ENCODE measurements at regions not wholly inside any gene's neighbourhood (a gene's known extent, or its start where the extent isn't known, plus 50 kb on each side); places are given as distances from the start of the nearest gene placed in this dataset.
"Not testable (repeated sequence)": the region's sequence is repeated elsewhere in the genome, so short reads cannot be mapped to it uniquely, and the experiment has no call there.

- DNase-seq: peak; percentile 80
Measured at GRCh38 chr9:28956116-28956880, 1383.0 kb upstream of the C9orf72 start.

DNA sequence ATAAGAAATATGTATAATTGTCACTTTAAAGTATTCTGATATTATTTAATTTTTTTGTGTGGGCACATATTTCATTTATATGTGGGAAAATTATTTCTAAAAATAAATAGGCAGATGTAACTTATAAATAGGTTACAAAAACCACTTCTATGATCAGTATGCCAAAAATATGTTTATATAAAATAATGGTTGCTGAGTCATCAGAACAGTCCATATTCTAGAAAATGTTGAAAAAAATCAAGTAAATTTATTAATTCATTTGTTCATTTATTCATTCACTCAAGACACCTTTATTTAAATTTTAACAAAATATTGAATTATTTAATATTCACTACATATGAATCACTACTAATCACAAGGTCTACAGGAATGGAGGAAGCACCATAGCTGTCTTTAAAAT is 1387.3 kb upstream of the C9orf72 start:
- DNase-seq: no peak

DNA sequence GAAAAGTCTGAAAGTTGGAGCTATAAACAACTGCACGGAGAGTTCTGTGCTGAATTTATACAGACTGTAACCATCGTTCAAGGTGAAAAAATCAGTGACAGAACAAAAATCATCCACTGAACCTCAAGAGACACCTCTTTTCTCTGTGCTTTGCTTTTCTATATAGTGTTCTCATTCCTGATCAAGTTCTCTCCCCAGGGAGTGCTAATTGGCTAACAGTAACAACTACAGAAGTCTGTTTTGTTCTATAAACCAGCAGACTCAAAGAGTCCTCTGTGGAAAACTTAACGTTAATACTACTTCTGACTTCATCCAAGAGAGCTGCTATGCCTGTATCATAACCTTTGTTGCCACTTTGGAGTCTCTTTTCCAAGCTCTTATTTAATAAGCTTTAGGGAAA is 1388.3 kb upstream of the C9orf72 start:
- no peak for DNase-seq

- no peak for DNase-seq
Measured at GRCh38 chr9:28967226-28967625, 1393.9 kb upstream of the C9orf72 start.

DNA sequence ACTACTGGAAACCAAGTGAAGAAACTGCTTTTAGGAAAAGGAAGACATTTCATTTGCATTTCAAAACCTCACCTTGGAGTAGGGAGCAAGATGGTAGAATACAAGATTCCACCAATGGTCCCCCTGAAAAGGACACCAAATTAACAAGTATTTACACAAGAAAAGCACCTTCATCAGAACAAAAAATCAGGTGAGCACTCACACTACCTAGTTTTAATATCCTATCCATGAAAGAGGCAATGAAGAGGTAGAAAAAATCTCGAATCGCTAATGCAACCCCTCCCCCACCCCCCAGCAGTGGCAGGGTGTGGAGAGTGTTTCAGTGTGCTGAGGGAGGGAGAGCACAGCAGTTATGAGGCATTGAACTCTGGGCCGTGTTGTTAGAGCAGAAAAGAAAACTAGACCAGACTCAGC is 1397.0 kb upstream of the C9orf72 start:
- DNase-seq: no peak

GRCh38 chr9:28971881-28972280 is 1398.6 kb upstream of the C9orf72 start:
- DNase-seq: no peak

DNA sequence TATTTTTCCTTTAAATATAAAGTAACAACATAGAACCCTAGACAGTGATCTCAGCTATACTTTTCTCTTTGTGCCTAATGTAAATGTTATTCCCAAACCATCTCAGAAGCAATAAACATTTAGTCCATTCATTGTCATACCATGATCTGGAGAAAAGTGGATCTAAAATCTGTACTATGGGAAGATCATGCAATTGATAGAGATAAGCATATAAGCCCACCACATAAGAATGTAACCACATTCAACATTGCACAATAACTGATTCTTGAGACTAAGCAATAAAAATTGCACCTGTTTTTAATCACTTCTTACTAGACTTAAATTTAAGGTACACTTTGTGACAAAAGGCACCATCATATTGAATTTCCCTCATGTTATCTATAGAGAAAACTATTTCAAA is 1403.0 kb upstream of the C9orf72 start:
- no peak for DNase-seq

- no peak for DNase-seq
Measured at GRCh38 chr9:28976684-28977083, 1403.4 kb upstream of the C9orf72 start.

GRCh38 chr9:28981129-28981528 is 1407.8 kb upstream of the C9orf72 start:
- DNase-seq: no peak

DNA sequence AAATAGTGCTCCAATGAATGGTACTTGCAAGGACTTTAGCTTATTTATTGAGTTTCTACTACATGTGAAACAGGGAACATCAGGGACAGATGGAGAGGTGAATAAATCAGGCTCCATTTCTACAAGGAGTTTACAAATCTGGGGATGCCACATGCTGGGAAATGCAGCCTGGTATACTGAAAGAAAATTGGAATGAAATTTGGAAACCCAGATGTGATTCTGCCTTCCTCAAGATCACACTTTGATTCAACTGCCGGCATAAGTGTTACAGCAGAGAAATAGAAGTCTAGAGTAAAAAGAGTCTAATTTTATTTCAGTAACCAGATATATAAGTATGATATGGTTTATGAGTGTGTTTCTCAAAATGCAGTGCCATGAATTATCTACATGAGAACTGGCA is 1408.4 kb upstream of the C9orf72 start:
- no peak for DNase-seq

DNA sequence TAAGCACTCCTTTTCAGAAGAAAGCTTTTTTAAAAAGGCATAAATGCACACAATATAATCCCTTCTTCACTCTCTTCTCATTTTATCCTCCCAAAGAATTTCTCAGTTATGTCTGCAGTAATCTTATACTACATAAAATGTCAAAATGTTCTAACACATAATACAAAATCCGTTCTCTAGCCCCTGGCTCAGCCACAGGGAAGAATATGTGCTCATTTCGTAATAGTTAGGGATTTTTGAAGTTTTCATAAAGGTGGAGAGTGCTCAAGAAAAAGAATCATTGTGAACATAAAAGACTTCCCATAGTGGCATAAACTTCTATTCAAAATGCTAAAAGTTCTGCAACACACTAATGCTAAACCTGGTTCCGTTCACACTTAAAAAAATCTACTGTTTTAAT is 1410.7 kb upstream of the C9orf72 start:
- no peak for DNase-seq

DNA sequence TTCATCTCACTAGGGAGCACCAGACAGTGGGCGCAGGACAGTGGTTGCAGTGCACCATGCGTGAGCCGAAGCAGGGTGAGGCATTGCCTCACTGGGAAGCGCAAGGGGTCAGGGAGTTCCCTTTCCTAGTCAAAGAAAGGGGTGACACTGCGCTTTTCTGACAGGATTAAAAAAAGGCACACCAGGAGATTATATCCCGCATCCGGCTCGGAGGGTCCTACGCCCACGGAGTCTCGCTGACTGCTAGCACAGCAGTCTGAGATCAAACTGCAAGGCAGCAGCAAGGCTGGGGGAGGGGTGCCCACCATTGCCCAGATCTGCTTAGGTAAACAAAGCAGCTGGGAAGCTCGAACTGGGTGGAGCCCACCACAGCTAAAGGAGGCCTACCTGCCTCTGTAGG is 1416.7 kb upstream of the C9orf72 start:
- not testable (repeated sequence) for DNase-seq

DNA sequence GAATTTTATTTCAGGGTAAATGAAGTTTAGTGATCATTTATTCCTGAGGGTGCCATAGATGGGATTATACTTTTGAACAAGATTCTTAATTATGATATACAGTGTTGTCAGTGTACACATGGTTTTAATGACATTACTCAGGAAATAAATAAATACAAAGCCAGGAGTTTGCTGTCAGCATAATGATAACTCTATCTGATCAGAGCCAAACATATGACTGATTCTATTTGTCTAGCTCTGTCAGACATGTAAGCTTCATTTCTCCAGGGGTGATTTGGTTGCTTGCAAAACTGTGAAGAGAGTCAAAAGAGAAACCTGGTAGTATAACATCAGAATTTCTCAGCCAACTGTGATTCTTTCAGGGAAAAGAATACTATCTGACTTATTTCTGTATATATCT is 1425.8 kb upstream of the C9orf72 start:
- no peak for DNase-seq

GRCh38 chr9:28999806-29000205 is 1426.5 kb upstream of the C9orf72 start:
- DNase-seq: no peak

- DNase-seq: no peak
Measured at GRCh38 chr9:29001006-29001405, 1427.7 kb upstream of the C9orf72 start.

GRCh38 chr9:29004988-29005387 is 1431.7 kb upstream of the C9orf72 start:
- no peak for DNase-seq

GRCh38 chr9:29006628-29007027 is 1433.3 kb upstream of the C9orf72 start:
- no peak for DNase-seq

DNA sequence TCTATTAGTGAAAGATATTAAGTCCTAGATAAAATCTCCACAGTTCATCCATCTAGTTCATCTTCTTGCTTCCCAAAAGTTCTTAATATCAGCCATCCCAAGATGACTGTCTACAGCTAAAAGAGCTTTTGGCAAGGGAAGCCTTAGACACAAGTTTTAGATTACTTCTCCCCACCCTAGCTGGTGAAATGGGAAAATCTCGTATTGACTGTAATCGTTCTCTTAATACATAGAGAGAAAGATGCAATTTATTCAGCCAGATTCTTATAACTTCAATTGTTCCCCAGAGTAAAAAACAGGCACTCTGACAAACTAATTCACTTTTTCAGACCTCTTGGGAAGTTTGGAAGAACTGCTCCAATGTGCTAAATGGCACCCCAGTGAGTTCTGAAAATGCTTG is 1439.6 kb upstream of the C9orf72 start:
- DNase-seq: no peak

- no peak for DNase-seq
Measured at GRCh38 chr9:29021632-29022031, 1448.4 kb upstream of the C9orf72 start.

DNA sequence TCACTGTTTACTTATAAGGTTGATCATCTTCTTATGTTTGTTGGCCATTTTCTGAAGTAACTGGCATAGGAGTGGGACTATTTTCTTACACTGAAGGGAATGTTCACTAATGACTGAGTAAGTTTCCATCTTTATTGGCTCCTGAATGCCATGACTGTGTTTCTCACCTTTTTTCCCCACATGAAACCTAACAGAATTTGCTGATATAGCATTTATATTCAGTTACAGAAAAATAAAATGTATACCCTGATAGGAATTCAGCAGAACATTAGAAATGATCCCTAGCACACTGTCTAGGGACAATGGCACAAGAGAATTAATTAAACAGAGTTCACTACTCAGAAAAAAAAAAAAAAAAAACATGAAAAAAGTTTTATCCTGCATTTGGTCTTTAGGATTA is 1465.1 kb upstream of the C9orf72 start:
- no peak for DNase-seq

GRCh38 chr9:29039258-29039657 is 1466.0 kb upstream of the C9orf72 start:
- no peak for DNase-seq

DNA sequence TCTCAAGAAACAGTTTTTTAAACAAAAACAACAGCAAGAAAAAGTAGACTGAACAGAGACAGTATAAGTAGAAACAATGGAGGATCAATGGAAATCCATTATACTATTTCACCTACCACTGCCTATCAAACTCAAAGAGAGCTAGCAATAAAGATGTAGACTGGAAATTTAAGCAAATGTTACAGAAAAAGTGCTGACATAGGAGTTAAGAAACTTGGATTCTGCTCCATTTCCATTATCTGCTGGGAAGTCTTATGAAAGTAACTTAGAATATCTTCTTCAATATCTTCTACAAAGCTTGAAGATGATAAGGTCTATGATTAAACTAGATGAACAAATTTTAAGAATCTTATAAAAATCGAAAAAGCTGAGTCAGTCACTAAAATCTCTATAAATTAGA is 1469.8 kb upstream of the C9orf72 start:
- no peak for DNase-seq

GRCh38 chr9:29044959-29045358 is 1471.7 kb upstream of the C9orf72 start:
- DNase-seq: no peak

GRCh38 chr9:29060041-29060440 is 1486.8 kb upstream of the C9orf72 start:
- no peak for DNase-seq

- DNase-seq: no peak
Measured at GRCh38 chr9:29062446-29062845, 1489.2 kb upstream of the C9orf72 start.
